Spleen (tissue), 7 donors: ENCODE measurements at regions not wholly inside any gene's neighbourhood (a gene's known extent, or its start where the extent isn't known, plus 50 kb on each side); places are given as distances from the start of the nearest gene placed in this dataset.

Experiments used
- POLR2A ChIP-seq, 3 donors: fragments of 450-650 bp; IDR thresholded peaks; one replicate each; pipeline ENCODE4 v1.5.1; 2017; ENCODE audit warnings: antibody characterized with exemption in 3 of 3, mild to moderate bottlenecking in 1 of 3
- POLR2AphosphoS5 ChIP-seq, 3 donors: sonication (generic); formaldehyde crosslinking; IDR thresholded peaks; one replicate each; pipeline ENCODE4 v1.5.1; 2017; ENCODE audit warnings: antibody characterized with exemption in 3 of 3
- TF ChIP-seq, protein P1 (sequence below), 11 experiments: fragments of 200-600 bp in 7 of 11; fragments of 450-650 bp in 4 of 11; sonication (generic) in 4 of 11; IDR thresholded peaks in 8 of 11; conservative IDR thresholded peaks in 3 of 11; 1 replicate in 7 of 11; 2 replicates in 4 of 11; pipeline versions ENCODE4 v1.4.0 to v1.8.0; 2016 to 2021; ENCODE audit warnings: antibody characterized with exemption in 11 of 11, inconsistent platforms in 4 of 11, mild to moderate bottlenecking in 1 of 11
- donor health status: DM: no; HTN: no; CAD: no; lungs with moderate emphysema.
- donor health status: DM: no; HTN: no; CAD: no.
- donor health status: DM: no; HTN: no; CAD: no.

DNA sequence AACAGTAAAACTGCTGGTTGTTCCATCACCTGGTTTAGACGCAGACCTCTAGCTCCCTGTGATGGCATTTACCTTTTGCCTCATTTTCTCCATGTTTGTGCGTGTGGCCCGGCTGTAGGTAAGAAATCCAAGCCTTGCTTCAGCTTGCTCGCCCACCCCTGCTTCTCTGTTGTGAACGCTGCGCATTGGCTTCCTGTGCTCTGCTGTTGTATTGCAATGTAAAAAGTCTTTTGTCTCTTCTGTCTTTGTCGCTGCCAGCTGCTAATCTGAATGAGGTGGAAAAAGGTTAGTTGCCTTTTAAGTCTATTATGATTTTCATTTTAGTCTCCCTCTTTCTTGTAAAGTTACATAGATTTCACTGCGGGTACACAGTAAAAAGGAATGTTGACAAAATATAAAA is 127.3 kb upstream of the PACRGL start:
- TF ChIP-seq POLR2AphosphoS5 (IDR thresholded peaks at IDR 0.05) (no peak), POLR2A (IDR thresholded peaks at IDR 0.05) (no peak)
- TF ChIP-seq, protein P1, sequence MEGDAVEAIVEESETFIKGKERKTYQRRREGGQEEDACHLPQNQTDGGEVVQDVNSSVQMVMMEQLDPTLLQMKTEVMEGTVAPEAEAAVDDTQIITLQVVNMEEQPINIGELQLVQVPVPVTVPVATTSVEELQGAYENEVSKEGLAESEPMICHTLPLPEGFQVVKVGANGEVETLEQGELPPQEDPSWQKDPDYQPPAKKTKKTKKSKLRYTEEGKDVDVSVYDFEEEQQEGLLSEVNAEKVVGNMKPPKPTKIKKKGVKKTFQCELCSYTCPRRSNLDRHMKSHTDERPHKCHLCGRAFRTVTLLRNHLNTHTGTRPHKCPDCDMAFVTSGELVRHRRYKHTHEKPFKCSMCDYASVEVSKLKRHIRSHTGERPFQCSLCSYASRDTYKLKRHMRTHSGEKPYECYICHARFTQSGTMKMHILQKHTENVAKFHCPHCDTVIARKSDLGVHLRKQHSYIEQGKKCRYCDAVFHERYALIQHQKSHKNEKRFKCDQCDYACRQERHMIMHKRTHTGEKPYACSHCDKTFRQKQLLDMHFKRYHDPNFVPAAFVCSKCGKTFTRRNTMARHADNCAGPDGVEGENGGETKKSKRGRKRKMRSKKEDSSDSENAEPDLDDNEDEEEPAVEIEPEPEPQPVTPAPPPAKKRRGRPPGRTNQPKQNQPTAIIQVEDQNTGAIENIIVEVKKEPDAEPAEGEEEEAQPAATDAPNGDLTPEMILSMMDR (IDR thresholded peaks at IDR 0.05 in 8 of 11, conservative IDR thresholded peaks at IDR 0.05 in 3 of 11) = no peak
